ENCODE measurements at regions not wholly inside any gene's neighbourhood (a gene's known extent, or its start where the extent isn't known, plus 50 kb on each side); places are given as distances from the start of the nearest gene placed in this dataset.

DNA sequence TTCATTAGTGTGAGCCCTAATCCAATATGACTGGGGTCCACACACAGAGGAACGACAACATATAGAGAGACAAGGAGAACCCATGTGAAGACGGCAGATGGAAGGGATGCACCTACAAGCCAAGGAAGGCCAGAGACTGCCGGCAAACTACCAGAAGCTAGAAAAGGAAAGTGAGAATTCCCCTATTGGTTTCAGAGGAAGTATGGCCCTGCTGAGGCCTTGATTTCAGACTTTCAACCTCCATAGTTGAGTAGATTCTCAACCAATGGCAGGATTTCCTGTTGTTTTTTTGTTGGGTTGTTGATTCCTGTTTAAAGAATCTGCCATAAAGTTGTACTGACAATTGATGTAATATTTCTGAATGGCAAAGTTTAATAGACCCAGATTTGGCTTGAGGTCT is 241.5 kb downstream of the SATB2 start:
- Histone ChIP-seq H3K27ac (ENCODE audit: low read depth, low read length) (no peak overlapping the region), H3K4me3 (ENCODE audit: low read depth, low read length) (no peak overlapping the region), H3K9me3 (ENCODE audit: control insufficient read depth, insufficient read depth, low read length) (no peaks in the 10 kb centered on the region), H3K27me3 (ENCODE audit: control insufficient read depth, insufficient read depth, low read length) (no peaks in the 10 kb centered on the region)
- ChIA-PET POLR2A (no interaction called here), CTCF (no interaction called here)
- TF ChIP-seq, protein P1, sequence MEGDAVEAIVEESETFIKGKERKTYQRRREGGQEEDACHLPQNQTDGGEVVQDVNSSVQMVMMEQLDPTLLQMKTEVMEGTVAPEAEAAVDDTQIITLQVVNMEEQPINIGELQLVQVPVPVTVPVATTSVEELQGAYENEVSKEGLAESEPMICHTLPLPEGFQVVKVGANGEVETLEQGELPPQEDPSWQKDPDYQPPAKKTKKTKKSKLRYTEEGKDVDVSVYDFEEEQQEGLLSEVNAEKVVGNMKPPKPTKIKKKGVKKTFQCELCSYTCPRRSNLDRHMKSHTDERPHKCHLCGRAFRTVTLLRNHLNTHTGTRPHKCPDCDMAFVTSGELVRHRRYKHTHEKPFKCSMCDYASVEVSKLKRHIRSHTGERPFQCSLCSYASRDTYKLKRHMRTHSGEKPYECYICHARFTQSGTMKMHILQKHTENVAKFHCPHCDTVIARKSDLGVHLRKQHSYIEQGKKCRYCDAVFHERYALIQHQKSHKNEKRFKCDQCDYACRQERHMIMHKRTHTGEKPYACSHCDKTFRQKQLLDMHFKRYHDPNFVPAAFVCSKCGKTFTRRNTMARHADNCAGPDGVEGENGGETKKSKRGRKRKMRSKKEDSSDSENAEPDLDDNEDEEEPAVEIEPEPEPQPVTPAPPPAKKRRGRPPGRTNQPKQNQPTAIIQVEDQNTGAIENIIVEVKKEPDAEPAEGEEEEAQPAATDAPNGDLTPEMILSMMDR (IDR thresholded peaks at IDR 0.05; ENCODE audit: low read depth, low read length): no peak
- DNase-seq (ENCODE audit: low read depth, low spot score): no peak

DNA sequence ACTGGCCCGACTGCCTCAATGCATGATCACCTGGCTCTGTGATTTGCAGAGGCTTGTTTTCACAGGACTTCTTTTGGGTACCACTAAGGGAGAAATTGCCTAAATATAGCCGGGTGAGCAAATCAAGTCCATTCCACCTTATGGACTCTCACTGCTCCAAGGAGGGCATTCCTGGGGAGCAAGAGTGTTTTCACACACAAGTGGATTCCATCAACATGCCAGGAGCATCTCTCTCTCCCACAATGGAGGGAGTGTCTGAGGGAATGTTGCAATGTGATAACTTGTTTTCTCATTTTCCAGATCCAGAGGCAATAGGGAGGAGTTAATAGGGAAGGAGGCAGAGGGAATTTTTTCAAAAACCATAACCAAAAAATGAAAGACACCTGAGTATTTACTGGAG is 250.7 kb downstream of the SATB2 start:
- peaks cover 2% of the 10 kb centered on the region for H3K27me3 ChIP-seq (ENCODE audit: control insufficient read depth, insufficient read depth, low read length)
- DNase-seq (ENCODE audit: low read depth, low spot score): no peak
- TF ChIP-seq, protein P1 (IDR thresholded peaks at IDR 0.05; ENCODE audit: low read depth, low read length): no peak
- ChIA-PET POLR2A (no interaction called here), CTCF (no interaction called here)
- H3K27ac ChIP-seq (ENCODE audit: low read depth, low read length): no peak overlapping the region
- H3K4me3 ChIP-seq (ENCODE audit: low read depth, low read length): no peak overlapping the region
- H3K9me3 ChIP-seq (ENCODE audit: control insufficient read depth, insufficient read depth, low read length): no peaks in the 10 kb centered on the region

DNA sequence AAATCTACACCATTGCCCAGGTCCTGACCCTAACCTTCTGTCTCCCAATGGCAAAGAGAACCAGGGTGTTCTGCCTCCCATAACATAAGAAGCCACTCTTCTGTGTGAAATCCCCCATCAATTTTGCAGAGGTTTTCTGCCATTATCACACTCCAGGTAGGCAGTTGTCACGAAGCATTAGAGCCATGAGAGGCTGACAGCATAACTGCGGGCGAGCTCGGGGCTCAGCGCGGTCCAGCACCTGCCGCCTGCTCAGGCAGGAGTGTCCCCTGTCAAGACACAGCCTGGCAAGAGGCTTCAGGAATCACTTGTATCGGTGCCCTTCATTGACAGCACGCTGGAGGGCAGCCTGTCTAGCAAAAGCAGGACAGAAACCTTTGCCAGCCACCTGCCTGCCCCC is 251.2 kb downstream of the SATB2 start:
- no peaks in the 10 kb centered on the region for H3K9me3 ChIP-seq (ENCODE audit: control insufficient read depth, insufficient read depth, low read length)
- H3K4me3 ChIP-seq (ENCODE audit: low read depth, low read length): no peak overlapping the region
- no peak for DNase-seq (ENCODE audit: low read depth, low spot score)
- CTCF ChIA-PET: no interaction called here
- no peak overlapping the region for H3K27ac ChIP-seq (ENCODE audit: low read depth, low read length)
- TF ChIP-seq, protein P1 (IDR thresholded peaks at IDR 0.05; ENCODE audit: low read depth, low read length): no peak
- peaks cover 2% of the 10 kb centered on the region for H3K27me3 ChIP-seq (ENCODE audit: control insufficient read depth, insufficient read depth, low read length)
- POLR2A ChIA-PET: no interaction called here

DNA sequence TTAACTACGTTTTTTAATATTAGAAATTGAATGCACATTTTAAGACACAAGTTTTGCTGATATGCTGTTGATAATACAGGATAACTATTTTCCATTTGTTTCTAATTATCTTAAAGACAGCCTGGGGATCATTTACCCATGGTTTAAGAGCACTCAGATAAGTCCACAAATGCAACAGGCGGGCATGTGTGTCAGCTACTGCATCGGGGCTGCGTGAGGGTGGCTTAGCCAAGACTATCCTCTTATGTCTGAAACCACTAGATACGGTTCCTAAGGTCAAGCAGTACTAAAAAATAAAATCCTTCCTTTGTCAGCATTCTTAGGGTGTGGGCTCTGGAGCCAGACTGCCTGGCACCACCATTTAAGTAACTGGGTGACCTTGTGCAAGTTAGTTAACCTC is 254.8 kb downstream of the SATB2 start:
- no peak for DNase-seq (ENCODE audit: low read depth, low spot score)
- Histone ChIP-seq H3K9me3 (ENCODE audit: control insufficient read depth, insufficient read depth, low read length) (no peaks in the 10 kb centered on the region), H3K27ac (ENCODE audit: low read depth, low read length) (no peak overlapping the region), H3K27me3 (ENCODE audit: control insufficient read depth, insufficient read depth, low read length) (peaks cover 2% of the 10 kb centered on the region), H3K4me3 (ENCODE audit: low read depth, low read length) (no peak overlapping the region)
- POLR2A ChIA-PET: no interaction called here
- CTCF ChIA-PET: no interaction called here
- TF ChIP-seq, protein P1 (IDR thresholded peaks at IDR 0.05; ENCODE audit: low read depth, low read length): no peak

DNA sequence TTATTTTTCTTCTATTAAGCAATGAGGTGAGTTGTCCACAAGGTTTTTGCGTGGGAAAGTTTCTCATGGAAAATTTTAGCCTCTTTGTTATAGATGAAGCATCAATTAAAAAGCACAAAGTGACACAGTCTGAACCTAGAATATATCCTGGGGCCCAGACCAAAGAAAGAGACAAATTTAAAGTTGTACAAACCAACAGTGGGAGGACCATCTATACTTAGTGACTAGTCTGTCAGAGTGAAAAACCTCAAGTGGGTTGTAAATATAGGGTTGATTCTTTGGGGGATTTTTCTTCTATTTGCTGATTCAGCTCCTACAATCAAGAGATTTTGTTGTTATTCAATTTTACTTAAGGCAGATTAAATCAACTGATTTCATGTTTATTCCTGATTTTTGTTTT is 256.2 kb downstream of the SATB2 start:
- DNase-seq (ENCODE audit: low read depth, low spot score): no peak
- H3K27ac ChIP-seq (ENCODE audit: low read depth, low read length): no peak overlapping the region
- TF ChIP-seq, protein P1 (IDR thresholded peaks at IDR 0.05; ENCODE audit: low read depth, low read length): no peak
- no peaks in the 10 kb centered on the region for H3K27me3 ChIP-seq (ENCODE audit: control insufficient read depth, insufficient read depth, low read length)
- ChIA-PET CTCF (no interaction called here), POLR2A (no interaction called here)
- H3K4me3 ChIP-seq (ENCODE audit: low read depth, low read length): no peak overlapping the region
- H3K9me3 ChIP-seq (ENCODE audit: control insufficient read depth, insufficient read depth, low read length): no peaks in the 10 kb centered on the region

Measured in AG04450 (cell line).